Memory B cell (primary cell): ENCODE measurements at regions not wholly inside any gene's neighbourhood (a gene's known extent, or its start where the extent isn't known, plus 50 kb on each side); places are given as distances from the start of the nearest gene placed in this dataset.

Experiments used
- ATAC-seq: fragments of 150-1000 bp; cut with Tn5 transposase; 2 replicates; pipeline ENCODE4 v1.10.0; 2021; ENCODE audit warnings: low read depth, mild to moderate bottlenecking, moderate library complexity
- DNase-seq, 2 donors: peaks; one replicate each; pipeline ENCODE4 v3.0.0; 2022; ENCODE audit warnings: low spot score in 2 of 2
- H3K27ac Mint-ChIP-seq: one replicate; pipeline ENCODE4 v1.8.0; 2022; ENCODE audit warnings: mild to moderate bottlenecking, moderate library complexity, mixed read lengths
- H3K27me3 Mint-ChIP-seq: one replicate; pipeline ENCODE4 v1.8.0; 2022; ENCODE audit warnings: mixed read lengths
- H3K36me3 Mint-ChIP-seq: one replicate; pipeline ENCODE4 v1.8.0; 2022; ENCODE audit warnings: mild to moderate bottlenecking, mixed read lengths
- H3K4me1 Mint-ChIP-seq: one replicate; pipeline ENCODE4 v1.8.0; 2022; ENCODE audit warnings: mixed read lengths
- H3K4me3 Mint-ChIP-seq: one replicate; pipeline ENCODE4 v1.8.0; 2022; ENCODE audit warnings: mild to moderate bottlenecking, moderate library complexity, mixed read lengths
- H3K9me3 Mint-ChIP-seq: one replicate; pipeline ENCODE4 v1.8.0; 2022; ENCODE audit warnings: mixed read lengths

- no peaks in the 10 kb centered on the region for H3K9me3 Mint-ChIP-seq
- no peak overlapping the region for H3K4me3 Mint-ChIP-seq
- ATAC-seq (no peak), DNase-seq (no peak)
- H3K27ac Mint-ChIP-seq: no peak overlapping the region
- H3K4me1 Mint-ChIP-seq: peaks cover 11% of the 10 kb centered on the region
- H3K27me3 Mint-ChIP-seq: peaks cover 30% of the 10 kb centered on the region
- H3K36me3 Mint-ChIP-seq: no peaks in the 10 kb centered on the region
Measured at GRCh38 chr20:50293284-50294139, 102.9 kb downstream of the CEBPB start.

- Mint-ChIP-seq H3K9me3 (no peaks in the 10 kb centered on the region), H3K4me3 (no peak overlapping the region), H3K27me3 (peaks cover 27% of the 10 kb centered on the region), H3K36me3 (no peaks in the 10 kb centered on the region), H3K4me1 (peaks cover 11% of the 10 kb centered on the region), H3K27ac (no peak overlapping the region)
- DNase-seq (no peak), ATAC-seq (no peak)
Measured at GRCh38 chr20:50294164-50295088, 103.8 kb downstream of the CEBPB start.

- no peak overlapping the region for H3K27ac Mint-ChIP-seq
Measured at GRCh38 chr20:50295345-50295744, 104.7 kb downstream of the CEBPB start.

GRCh38 chr20:50295762-50296449 is 105.3 kb downstream of the CEBPB start:
- Mint-ChIP-seq H3K9me3 (peaks cover 1% of the 10 kb centered on the region), H3K27ac (no peak overlapping the region), H3K36me3 (no peaks in the 10 kb centered on the region), H3K27me3 (peaks cover 26% of the 10 kb centered on the region), H3K4me1 (peaks cover 11% of the 10 kb centered on the region), H3K4me3 (no peak overlapping the region)
- DNase-seq (no peak), ATAC-seq (no peak)

More at GRCh38 chr20:50295345-50295744, 104.7 kb downstream of the CEBPB start:
- H3K27me3 Mint-ChIP-seq: peaks cover 24% of the 10 kb centered on the region
- no peak for DNase-seq
- no peak for ATAC-seq
- H3K36me3 Mint-ChIP-seq: no peaks in the 10 kb centered on the region
- no peak overlapping the region for H3K4me3 Mint-ChIP-seq
- no peaks in the 10 kb centered on the region for H3K9me3 Mint-ChIP-seq
- H3K4me1 Mint-ChIP-seq: peaks cover 11% of the 10 kb centered on the region

- H3K27me3 Mint-ChIP-seq: peaks cover 28% of the 10 kb centered on the region
- DNase-seq (no peak), ATAC-seq (no peak)
- no peak overlapping the region for H3K4me3 Mint-ChIP-seq
- H3K9me3 Mint-ChIP-seq: peaks cover 1% of the 10 kb centered on the region
- no peak overlapping the region for H3K27ac Mint-ChIP-seq
- H3K36me3 Mint-ChIP-seq: no peaks in the 10 kb centered on the region
- peaks cover 11% of the 10 kb centered on the region for H3K4me1 Mint-ChIP-seq
Measured at GRCh38 chr20:50296450-50297375, 106.1 kb downstream of the CEBPB start.

- peaks cover 1% of the 10 kb centered on the region for H3K9me3 Mint-ChIP-seq
- ATAC-seq (no peak), DNase-seq (no peak)
- H3K36me3 Mint-ChIP-seq: no peaks in the 10 kb centered on the region
- H3K4me3 Mint-ChIP-seq: no peak overlapping the region
- no peak overlapping the region for H3K27ac Mint-ChIP-seq
- H3K4me1 Mint-ChIP-seq: peaks cover 11% of the 10 kb centered on the region
- peaks cover 28% of the 10 kb centered on the region for H3K27me3 Mint-ChIP-seq
Measured at GRCh38 chr20:50297498-50298376, 107.1 kb downstream of the CEBPB start.

GRCh38 chr20:50298554-50299324 is 108.1 kb downstream of the CEBPB start:
- H3K27me3 Mint-ChIP-seq: peaks cover 29% of the 10 kb centered on the region
- ATAC-seq: no peak
- peaks cover 11% of the 10 kb centered on the region for H3K4me1 Mint-ChIP-seq
- no peak overlapping the region for H3K27ac Mint-ChIP-seq
- H3K4me3 Mint-ChIP-seq: no peak overlapping the region
- H3K36me3 Mint-ChIP-seq: no peaks in the 10 kb centered on the region
- peaks cover 1% of the 10 kb centered on the region for H3K9me3 Mint-ChIP-seq
- DNase-seq: no peak

- no peak overlapping the region for H3K27ac Mint-ChIP-seq
- ATAC-seq (no peak), DNase-seq (no peak)
- H3K27me3 Mint-ChIP-seq: peaks cover 26% of the 10 kb centered on the region
- H3K4me3 Mint-ChIP-seq: no peak overlapping the region
- H3K9me3 Mint-ChIP-seq: peaks cover 1% of the 10 kb centered on the region
- peaks cover 11% of the 10 kb centered on the region for H3K4me1 Mint-ChIP-seq
- no peaks in the 10 kb centered on the region for H3K36me3 Mint-ChIP-seq
Measured at GRCh38 chr20:50299325-50299629, 108.6 kb downstream of the CEBPB start.

- ATAC-seq (no peak), DNase-seq (no peak)
- H3K4me1 Mint-ChIP-seq: peaks cover 11% of the 10 kb centered on the region
- H3K9me3 Mint-ChIP-seq: peaks cover 1% of the 10 kb centered on the region
- no peaks in the 10 kb centered on the region for H3K36me3 Mint-ChIP-seq
- no peak overlapping the region for H3K4me3 Mint-ChIP-seq
- no peak overlapping the region for H3K27ac Mint-ChIP-seq
- H3K27me3 Mint-ChIP-seq: peaks cover 24% of the 10 kb centered on the region
Measured at GRCh38 chr20:50301165-50301564, 110.5 kb downstream of the CEBPB start.

GRCh38 chr20:50301712-50302111 is 111.1 kb downstream of the CEBPB start:
- DNase-seq: no peak
- no peak for ATAC-seq
- Mint-ChIP-seq H3K36me3 (no peaks in the 10 kb centered on the region), H3K27ac (no peak overlapping the region), H3K9me3 (peaks cover 1% of the 10 kb centered on the region), H3K27me3 (peaks cover 21% of the 10 kb centered on the region), H3K4me1 (peaks cover 8% of the 10 kb centered on the region), H3K4me3 (no peak overlapping the region)

GRCh38 chr20:50302341-50303057 is 111.9 kb downstream of the CEBPB start:
- Mint-ChIP-seq H3K9me3 (peaks cover 1% of the 10 kb centered on the region), H3K36me3 (no peaks in the 10 kb centered on the region), H3K4me3 (no peak overlapping the region), H3K4me1 (peaks cover 7% of the 10 kb centered on the region), H3K27me3 (peaks cover 21% of the 10 kb centered on the region), H3K27ac (no peak overlapping the region)
- ATAC-seq (no peak), DNase-seq (no peak)
